ENCODE measurements at regions not wholly inside any gene's neighbourhood (a gene's known extent, or its start where the extent isn't known, plus 50 kb on each side); places are given as distances from the start of the nearest gene placed in this dataset.

DNA sequence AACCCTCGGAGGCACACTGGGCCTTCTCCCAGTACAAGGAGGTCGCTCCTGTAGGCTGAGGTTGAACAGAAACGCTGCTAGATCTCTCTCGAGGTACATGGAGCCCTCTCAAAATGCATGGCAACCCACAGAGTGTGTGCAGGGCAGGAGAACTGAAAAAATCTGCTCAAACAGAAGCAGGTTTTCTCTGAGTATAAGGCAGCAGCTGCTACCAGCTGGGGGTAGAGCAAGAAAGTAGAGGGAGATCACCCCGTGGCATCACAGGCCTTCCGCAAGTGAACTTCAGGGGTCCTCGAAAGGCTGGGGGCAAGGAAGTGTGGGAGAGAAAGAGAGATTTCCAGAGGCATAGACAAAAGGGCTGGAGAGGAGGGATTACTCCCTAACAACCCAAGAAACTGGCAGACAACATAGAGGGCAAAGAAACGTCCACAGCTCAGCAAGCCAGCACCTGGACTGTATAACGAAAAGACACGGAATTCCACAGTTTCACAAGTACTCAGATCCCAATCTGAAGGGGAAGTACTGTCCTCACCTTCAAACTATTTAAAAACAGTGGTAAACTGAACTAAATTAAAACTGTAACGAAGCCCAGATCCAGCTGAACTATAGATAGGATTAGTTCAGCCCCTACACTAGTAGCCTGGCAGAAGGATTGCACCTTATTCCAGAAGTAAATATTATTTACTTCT is 299.2 kb downstream of the IPMK start:
- intact Hi-C loops (cut with DNase I) = no loop called here

DNA sequence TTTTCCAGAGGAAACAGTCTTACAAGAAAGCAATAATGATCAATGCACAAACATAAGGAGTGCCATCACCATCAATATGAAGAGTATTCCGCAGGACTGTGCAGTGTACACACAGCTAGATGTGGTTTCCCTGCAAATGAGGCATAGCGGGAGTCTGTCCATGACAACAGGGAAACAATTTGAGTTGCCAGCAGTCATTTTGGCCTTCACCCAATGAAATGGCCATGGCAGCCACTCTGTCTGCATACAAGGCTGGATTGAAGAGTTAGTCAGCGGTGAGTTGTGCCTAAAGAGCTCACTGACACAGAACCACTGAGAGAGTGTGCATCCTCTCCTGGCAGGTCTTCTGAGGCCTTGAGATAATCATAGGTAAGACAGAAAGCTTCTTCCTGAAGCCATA is 303.3 kb downstream of the IPMK start:
- DNase-seq = peak; percentile 19 to 92 (median 61)
- intact Hi-C loops (cut with DNase I) = no loop called here

More for the DNA sequence above, 299.2 kb downstream of the IPMK start:
- no peak for DNase-seq

DNA sequence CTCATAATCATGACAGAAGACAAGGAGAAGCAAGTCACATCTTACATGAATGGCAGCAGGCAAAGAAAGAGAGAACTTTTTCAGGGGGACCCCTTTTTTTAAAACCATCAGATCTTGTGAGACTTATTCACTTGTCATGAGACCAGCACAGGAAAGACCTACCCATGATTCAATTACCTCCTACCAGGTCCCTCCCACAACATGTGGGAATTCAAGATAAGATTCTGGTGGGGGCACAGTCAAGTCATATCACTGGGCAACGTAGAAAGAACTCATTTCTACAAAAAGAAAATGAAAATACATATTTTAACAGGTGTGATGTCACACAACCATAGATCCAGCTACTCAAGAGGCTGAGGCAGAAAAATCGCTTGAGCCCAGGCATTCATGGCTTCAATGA is 304.1 kb downstream of the IPMK start:
- intact Hi-C loops (cut with DNase I) = no loop called here
- no peak for DNase-seq

DNA sequence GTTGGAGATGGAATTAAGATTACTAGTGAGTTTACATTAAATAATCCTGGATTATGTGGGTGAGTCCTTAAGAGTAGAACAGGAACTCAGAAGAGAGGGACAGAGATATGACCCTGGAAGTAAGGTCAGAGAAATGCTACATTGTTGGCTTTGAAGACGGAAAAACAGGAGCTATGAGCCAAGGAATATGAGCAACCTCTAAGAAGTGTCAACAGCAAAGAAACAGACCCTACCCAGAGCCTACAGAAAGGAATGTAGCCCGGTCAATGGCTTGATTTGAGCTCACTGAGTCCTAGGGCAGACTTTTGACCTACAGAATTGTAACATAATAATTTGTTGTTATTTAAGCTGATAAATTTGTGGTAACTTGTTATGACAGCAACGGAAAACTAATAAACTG is 304.9 kb downstream of the IPMK start:
- intact Hi-C loops (cut with DNase I) = no loop called here
- no peak for DNase-seq

DNA sequence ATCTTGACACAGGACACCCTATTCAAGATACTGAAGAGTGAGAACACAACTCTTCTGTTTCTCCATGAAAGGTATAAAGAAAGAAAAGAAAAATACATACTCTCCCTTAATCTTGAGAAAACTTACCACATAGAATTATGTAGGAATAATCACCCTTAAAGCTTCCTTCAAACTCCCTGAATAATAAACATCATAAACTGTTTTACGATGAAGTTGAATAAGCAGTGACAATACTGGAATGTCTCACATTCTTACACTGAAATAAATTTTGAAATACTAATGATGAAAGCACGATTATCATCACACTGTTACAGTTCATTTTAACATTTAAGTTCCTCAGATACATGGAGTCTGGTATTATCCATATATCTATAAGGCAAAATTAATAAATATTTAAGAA is 306.2 kb downstream of the IPMK start:
- intact Hi-C loops (cut with DNase I) = no loop called here
- DNase-seq = no peak

DNA sequence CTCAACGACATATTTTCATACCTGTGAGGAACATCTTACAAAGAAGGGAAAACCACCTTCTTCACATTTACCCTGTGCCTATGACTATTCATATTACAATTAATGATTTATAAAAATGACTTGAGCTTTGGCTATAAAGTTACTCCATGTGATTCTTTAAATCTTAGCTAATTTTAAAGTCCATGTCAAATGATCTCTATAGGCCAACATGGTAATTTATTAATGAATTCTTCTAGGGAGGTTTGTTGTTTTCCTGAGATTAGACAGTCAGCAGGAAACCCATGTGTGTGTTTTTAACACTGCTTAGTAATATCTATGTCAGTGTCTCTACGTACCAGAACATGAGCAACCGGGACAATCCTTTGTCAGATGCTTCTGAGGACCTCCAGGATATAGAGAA is 307.3 kb downstream of the IPMK start:
- intact Hi-C loops (cut with DNase I) = no loop called here

DNA sequence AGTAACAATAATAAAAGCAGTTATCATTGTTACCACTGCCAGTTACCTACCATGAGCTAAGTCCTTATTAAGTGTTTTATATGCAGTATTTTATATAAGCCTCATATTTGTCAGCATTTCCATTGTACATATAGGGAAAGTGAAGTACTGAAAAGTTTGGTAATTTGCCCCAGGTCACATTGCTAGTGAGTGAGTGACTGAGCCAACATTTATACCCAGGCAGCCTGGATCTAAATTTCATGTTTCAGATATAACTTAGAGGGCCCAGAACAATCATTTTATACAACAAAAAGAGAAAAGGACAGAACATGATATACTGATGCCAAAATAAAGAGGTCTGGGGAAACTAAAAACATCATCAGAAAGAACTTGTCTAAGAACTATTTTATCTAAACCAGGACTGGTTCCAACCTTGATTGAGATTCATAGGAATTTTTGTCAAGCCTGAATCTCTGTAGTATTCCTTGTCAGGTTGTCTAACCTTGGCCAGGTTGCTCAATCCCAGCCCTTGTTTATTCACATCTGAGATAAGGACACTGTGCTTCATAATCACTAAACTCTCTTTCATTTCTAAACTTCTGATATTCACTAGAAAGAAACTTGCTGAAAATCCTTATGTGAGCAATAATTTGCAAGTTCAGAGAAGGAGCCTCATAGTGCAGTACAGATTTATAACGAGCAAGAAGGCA is 308.2 kb downstream of the IPMK start:
- intact Hi-C loops (cut with DNase I) = no loop called here
- no peak for DNase-seq

More for the DNA sequence above, 307.3 kb downstream of the IPMK start:
- no peak for DNase-seq

DNA sequence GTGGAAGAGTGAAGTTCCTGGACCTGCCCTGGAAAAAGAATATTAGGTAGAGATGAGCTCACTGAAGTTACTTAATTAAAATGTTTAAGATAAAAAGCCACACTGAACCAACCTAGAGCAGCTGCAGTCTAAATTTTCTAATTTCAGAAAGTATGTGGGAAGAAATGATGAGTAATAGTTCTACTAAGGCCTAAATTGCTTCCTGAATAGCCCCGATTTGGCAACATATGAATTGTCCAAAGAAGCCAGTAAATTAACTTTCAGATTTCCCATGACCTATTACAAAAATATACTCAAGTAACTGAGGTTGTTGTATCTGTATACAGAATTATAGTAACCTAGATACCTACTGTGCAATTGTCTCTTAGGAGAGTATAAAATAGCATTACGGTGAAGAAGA is 312.6 kb downstream of the IPMK start:
- no peak for DNase-seq
- intact Hi-C loops (cut with DNase I) = no loop called here

DNA sequence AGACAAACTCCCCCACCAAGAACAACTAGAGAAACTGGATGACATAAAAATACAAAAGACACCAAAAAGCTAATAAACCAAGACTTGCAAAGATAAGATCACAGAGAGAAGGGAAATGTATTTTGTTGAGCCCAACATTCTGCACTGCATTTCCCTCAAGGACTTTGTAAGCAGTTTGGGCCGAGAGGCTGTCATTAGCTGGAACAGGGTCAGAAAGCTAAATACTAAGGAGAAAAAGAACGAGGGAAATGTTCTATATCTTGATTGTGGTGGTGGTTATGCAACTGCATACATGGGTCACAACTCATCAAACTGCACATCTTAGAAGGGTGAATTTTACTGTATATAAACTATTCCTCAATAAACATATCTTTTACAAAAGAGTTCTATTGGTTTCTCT is 315.0 kb downstream of the IPMK start:
- DNase-seq = no peak
- intact Hi-C loops (cut with DNase I) = no loop called here

DNA sequence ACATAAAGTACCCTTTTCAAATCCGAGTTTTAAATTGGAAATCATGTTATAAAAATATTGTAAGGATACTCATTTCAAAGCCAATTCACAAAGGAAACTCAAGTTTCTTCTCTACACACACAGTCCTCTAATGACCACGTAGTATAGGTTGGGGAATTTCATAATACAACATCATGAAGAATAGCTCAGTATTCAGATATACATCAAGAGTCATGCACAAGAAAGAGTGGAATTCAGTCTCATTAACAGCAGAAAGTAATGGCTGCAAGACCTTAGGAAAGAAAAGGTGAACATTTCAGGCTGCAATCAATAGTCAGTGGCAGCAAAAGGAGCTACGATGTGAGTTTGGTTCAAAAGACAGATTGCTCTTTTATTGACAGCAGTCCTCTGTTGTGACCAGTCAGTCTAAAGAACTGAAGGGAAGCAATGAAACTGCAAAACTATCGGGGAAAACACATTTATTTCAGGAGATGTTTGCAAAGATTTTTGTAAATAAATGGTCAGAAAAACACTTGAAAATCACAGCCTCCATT is 317.2 kb downstream of the IPMK start:
- no peak for DNase-seq
- intact Hi-C loops (cut with DNase I) = no loop called here

DNA sequence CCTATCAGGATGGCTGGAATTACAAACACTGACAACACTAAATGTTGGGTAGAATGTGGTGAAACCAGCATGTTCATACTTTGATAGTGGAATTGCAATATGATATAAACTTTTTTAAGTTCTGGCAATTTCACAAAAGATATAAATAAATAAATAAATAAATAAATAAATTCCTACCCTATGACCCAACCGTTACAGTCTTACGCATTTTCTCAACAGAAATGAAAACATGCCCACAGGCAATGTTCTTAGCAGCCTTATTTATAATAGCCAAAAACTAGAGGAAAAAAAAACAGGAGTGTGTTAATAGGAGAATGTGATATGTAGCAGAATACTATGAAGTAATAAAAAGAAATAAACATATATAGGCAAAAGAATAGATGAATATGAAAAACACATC is 318.9 kb downstream of the IPMK start:
- intact Hi-C loops (cut with DNase I) = no loop called here
- no peak for DNase-seq

DNA sequence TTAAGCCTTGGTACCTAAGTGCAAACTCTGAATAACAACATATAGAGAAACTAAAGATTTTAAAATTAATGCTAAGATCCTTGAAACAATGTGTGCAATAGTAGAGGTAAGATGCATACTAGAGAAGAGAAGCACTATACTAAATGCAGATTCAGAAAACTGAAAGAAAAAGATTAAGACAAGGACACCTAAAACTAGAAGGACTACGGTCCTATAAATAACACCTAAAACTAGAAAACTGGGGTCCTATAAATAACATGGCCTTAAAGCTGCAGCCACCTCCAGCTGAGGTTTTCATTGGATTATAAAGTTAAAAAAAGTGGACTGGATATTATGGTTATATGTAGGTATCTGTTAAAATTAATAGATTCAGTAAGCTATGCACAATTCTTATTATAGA is 320.9 kb downstream of the IPMK start:
- intact Hi-C loops (cut with DNase I) = no loop called here
- no peak for DNase-seq

DNA sequence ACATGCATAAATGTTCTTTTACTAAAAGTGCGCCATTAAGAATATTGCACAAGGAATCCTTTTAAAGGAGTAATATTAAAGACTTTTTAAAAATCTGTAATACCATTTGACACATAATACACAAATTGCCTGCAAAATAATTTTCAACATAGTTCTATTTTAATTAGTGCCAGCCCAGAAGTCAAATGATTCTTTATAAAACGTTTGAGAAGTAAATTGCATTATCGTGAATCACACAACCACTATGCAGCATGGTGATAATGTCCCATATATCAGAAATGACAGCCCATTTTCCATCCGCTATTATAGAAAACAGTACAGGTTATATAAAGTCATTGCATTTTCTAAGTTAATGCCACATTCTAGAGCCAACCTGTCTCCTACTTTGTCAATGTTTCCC is 324.0 kb downstream of the IPMK start:
- DNase-seq = no peak
- intact Hi-C loops (cut with DNase I) = no loop called here

DNA sequence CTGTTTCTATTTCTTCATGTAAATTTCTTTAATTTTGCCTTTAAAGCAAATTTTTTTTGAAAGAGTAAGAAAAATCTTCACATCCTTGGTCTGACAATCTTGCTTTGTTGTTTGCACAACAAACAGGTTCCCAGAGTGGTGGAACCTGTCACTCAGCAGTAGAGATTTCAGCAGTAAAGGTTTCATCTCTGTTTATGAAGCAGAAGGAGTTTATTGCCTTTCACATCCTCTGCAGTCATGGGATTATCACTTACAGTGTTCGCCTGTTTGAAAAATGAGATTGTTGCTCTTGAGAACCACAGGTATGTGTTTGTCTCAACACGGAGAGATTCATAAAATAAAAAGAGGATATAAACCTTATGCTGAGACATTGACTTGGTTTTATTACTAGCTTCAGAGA is 342.6 kb downstream of the IPMK start:
- DNase-seq = no peak
- intact Hi-C loops (cut with DNase I) = no loop called here

DNA sequence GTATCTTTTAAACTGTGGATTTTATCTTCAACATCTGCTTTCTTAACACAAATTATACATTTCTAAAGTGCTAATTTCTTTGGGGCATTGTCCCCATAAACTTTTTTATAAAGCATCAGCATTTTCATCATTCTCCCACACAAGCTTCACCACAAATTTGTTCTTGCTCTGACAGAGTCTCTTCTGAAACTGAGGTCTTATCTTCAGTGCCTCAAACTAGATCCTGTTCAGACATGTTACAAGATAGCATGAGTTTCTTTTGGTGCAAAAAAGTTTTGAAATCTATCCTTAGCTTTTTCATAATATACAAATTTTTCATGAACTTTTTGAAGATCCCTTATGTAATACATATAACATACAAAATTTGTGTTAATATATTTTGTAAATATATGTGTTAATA is 346.6 kb downstream of the IPMK start:
- intact Hi-C loops (cut with DNase I) = no loop called here

DNA sequence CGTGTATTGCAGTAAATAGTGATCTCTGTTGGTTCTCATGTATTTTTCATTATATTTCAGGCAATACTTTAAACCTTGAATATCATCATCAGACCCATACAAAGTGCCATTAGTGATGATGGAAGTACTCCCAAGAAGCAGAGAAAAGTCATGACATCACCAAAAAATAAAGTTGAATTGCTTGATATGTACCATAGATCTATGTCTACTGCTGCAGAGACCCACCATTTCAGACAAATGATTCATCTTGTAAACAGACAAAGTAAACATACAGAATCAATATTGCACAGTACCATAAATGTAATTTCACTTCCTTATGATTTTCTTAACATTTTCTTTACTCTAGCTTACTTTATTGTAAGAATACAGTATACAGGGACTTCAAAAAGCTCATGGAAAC is 347.8 kb downstream of the IPMK start:
- intact Hi-C loops (cut with DNase I) = no loop called here
- no peak for DNase-seq

More for the DNA sequence above, 346.6 kb downstream of the IPMK start:
- no peak for DNase-seq

DNA sequence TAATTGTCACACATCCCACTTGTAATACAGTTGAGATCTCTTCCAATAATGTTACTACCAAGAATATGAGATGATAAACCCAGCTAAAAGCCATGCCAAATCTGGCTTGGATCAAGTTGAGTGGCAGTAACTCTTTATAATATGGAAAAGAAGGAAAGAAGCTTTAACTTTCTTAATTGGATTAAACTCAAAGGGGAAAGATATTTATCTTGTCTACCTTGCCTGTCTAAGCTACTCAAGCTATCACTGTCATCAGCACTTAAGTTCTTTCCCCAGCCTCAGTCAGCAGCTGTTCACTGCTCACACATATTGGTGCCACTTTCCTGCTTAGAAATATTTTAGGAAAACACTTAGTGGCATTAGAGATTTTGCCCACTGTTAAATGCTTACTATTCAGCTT is 350.7 kb downstream of the IPMK start:
- intact Hi-C loops (cut with DNase I) = no loop called here
- DNase-seq = no peak

DNA sequence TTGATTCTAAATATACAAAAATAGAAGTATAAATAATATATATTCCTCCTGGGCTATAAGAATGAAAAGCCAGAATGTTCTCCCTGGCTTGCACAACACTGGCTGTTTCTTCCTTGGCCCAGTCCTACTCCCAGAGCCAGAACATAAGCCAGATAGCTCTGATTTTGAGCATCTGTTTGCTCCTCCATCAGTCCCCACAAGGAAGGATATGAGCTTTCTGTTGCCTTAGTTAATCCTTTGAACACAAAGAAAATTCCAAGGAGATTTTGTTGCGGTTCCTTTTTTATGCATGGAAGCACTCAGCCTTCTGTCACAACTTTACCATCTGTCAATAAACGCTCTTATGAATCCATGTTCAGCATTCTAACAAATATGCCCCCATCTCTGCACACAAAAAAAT is 361.8 kb downstream of the IPMK start:
- DNase-seq = no peak
- intact Hi-C loops (cut with DNase I) = no loop called here

DNA sequence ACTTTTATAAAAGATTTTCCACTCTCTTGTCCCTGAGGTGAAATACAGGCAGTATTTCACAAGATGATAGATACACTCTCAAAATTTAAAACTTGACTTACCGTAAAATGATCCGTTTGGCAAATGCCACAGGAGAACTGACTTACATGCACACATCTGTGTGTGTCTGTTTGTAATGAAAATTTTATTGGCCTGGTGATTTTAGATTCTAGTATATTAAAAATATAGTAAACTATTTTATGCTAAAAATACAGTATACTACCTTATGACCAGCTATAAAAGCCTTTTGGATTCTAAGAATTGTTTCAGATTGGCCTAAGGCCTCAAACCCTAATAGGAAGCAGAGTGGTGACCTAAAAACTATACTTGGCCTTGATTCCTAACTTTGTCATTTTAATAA is 362.7 kb downstream of the IPMK start:
- no peak for DNase-seq
- intact Hi-C loops (cut with DNase I) = no loop called here

DNA sequence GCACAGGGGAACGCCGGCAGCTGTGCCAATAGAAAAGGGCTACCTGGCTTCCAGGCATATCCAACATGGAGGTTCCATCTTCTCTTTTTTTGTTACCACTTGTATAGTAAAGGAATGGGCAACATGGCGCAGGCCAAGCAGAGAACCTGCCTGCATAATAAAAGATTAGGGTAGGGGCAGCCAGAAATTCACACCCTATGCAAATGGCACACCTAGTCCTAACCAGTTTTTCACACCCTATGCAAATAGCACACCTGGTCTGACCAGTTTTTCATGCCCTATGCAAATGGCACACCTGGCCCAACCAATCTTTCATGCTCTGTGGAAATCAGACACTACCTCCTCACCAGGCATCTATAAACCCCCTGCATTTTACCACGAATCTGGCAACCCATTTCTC is 369.5 kb downstream of the IPMK start:
- DNase-seq = no peak

DNA sequence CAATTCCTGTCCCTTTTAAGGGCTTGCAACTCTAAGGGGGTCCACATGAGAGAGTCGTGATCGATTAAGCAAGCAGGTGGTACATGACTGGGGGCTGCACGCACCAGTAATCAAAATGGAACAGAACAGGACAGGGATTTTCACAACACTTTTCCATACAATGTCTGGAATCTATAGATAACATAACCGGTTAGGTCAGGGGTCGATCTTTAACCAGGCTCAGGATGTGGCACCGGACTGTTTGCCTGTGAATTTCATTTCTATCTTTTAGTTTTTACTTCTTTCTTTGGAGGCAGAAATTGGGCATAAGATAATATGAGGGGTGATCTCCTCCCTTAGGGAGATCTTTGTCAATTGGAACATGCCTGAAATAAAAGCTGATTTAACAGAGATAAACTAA is 370.1 kb downstream of the IPMK start:
- DNase-seq = no peak
- intact Hi-C loops (cut with DNase I) = no loop called here

More for the DNA sequence above, 369.5 kb downstream of the IPMK start:
- intact Hi-C loops (cut with DNase I) = no loop called here

DNA sequence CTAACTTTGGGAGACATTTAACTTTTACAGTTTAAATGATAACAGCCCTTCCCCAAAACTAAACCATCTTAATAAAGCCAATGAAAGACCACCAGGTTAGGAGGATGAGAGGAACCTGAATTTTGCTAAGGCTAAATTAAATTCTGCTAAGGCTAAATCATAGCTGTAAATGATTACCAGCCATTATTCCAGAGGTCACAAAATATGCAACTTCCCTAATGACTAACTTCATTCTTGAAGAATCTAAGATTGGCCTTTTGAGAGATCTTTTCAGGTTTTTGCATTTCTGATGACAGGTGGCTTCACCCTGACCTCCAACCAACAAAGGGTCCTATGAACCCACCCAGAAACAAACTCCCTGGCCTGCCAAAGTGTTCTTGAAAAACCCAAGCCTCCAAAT is 373.3 kb downstream of the IPMK start:
- intact Hi-C loops (cut with DNase I) = no loop called here
- no peak for DNase-seq
